Esophagus muscularis mucosa (tissue), 4 donors: ENCODE measurements at regions not wholly inside any gene's neighbourhood (a gene's known extent, or its start where the extent isn't known, plus 50 kb on each side); places are given as distances from the start of the nearest gene placed in this dataset.

Experiments
- DNase-seq: peaks from one replicate; pipeline ENCODE4 v3.0.0-alpha.2; 2017; ENCODE audit errors: extremely low spot score
- H3K27ac ChIP-seq, 4 donors: fragments of 200-600 bp; sonication (generic); replicated peaks in 1 of 4; 1 replicate in 3 of 4; 2 replicates in 1 of 4; pipeline ENCODE4 v1.5.1; 2016 to 2019; ENCODE audit warnings: mild to moderate bottlenecking in 1 of 4
- H3K27me3 ChIP-seq, 4 donors: fragments of 200-600 bp; sonication (generic); one replicate each; pipeline versions ENCODE4 v1.5.1 to v1.6.0; 2016 to 2019
- H3K36me3 ChIP-seq, 4 donors: fragments of 200-600 bp; sonication (generic); one replicate each; pipeline ENCODE4 v1.5.1; 2016 to 2019
- H3K4me1 ChIP-seq, 4 donors: fragments of 200-600 bp; sonication (generic); one replicate each; pipeline ENCODE4 v1.5.1; 2016 to 2019
- H3K4me3 ChIP-seq, 4 donors: fragments of 200-600 bp; sonication (generic); 1 replicate in 2 of 4; 2 replicates in 2 of 4; pipeline ENCODE4 v1.5.1; 2016 to 2019; ENCODE audit warnings: mild to moderate bottlenecking in 4 of 4, moderate library complexity in 1 of 4
- H3K9me3 ChIP-seq, 4 donors: fragments of 200-600 bp; sonication (generic); 1 replicate in 3 of 4; 2 replicates in 1 of 4; pipeline ENCODE4 v1.5.1; 2016 to 2019
- CTCF ChIP-seq, 3 experiments: fragments of 200-600 bp in 2 of 3; fragments of 450-650 bp in 1 of 3; sonication (generic) in 2 of 3; IDR thresholded peaks; one replicate each; pipeline ENCODE4 v1.5.1; 2017 to 2019; ENCODE audit warnings: antibody characterized with exemption in 3 of 3, mild to moderate bottlenecking in 2 of 3, moderate library complexity in 1 of 3
- EP300 ChIP-seq: sonication (generic); formaldehyde crosslinking; IDR thresholded peaks from one replicate; pipeline ENCODE4 v1.6.1; 2017; ENCODE audit warnings: antibody characterized with exemption
- POLR2A ChIP-seq: fragments of 450-650 bp; IDR thresholded peaks from one replicate; pipeline ENCODE4 v1.6.1; 2017; ENCODE audit warnings: antibody characterized with exemption, moderate library complexity, mild to moderate bottlenecking, low read depth
- POLR2AphosphoS5 ChIP-seq, 2 donors: sonication (generic); formaldehyde crosslinking; IDR thresholded peaks; one replicate each; pipeline ENCODE4 v1.6.1; 2017; ENCODE audit warnings: antibody characterized with exemption in 2 of 2
- WGBS: methylation state at CpG from one replicate; pipeline ENCODE4 v1.1.5; 2018; 5-methylcytosine and 5-hydroxymethylcytosine counted together
- intact Hi-C: fragments of 100-400 bp; cut with DNase I; formaldehyde crosslinking; loops from one replicate; pipeline ENCODE4 v1.15.1; 2023

DNA sequence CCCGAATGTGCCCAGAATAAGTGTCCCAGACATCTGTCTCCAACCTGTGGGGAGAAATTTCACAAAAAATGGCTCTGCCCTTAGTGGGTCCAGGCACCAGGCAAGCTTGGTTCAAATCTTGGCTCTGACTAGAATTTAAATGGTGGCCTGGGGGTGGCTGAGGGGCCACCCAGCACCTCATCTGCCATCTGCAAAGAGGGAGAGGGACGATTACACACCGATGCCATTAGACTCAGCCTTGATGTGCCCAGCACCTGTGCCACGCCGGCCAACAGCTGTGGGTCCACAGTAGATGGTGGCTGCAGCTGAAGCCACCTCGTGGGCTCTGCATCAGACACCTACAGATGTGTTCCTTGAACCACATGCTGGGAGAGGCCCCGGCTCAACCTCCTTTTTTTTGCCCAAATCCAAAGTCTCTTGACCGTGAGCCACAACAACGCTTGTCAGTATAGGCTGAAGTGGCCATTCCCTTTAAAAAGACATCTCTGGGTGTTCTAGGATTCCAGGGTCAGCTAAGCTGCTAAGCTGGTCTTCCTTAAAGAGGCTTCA lies 222.0 kb upstream of the RAB6C start:
- Histone ChIP-seq H3K4me3 (peak overlapping the region in 1 of 4 donors; percentile 44), H3K4me1 (peaks cover 0 to 22% (median 19%) of the 10 kb centered on the region in 4 donors), H3K27me3 (no peaks in the 10 kb centered on the region), H3K27ac (peak overlapping the region in 1 of 4 donors; percentile 53), H3K36me3 (no peaks in the 10 kb centered on the region), H3K9me3 (no peaks in the 10 kb centered on the region)
- DNase-seq, result no peak
- WGBS, result 89% methylated on average over 9 of the region's 9 CpGs
- intact Hi-C loops, result loop anchor here (10.0 kb wide), 1 partner anchor 167 kb away; no protein-coding TSS in a partner anchor
- TF ChIP-seq EP300 (no peak), POLR2A (no peak), POLR2AphosphoS5 (IDR thresholded peaks at IDR 0.05) (no peak), CTCF (IDR thresholded peaks at IDR 0.05) (no peak)

- Histone ChIP-seq H3K4me3 (peak overlapping the region; percentile 44 to 55 (median 49)), H3K4me1 (peaks cover 0 to 22% (median 19%) of the 10 kb centered on the region in 4 donors), H3K36me3 (no peaks in the 10 kb centered on the region), H3K27me3 (no peaks in the 10 kb centered on the region), H3K27ac (peak overlapping the region; percentile 34 to 62 (median 45)), H3K9me3 (no peaks in the 10 kb centered on the region)
- WGBS, result 21% methylated on average over 11 of the region's 15 CpGs
- no peak for DNase-seq
- TF ChIP-seq CTCF (IDR thresholded peaks at IDR 0.05), result peak in 1 of 3 experiments; percentile 4
- TF ChIP-seq POLR2AphosphoS5 (IDR thresholded peaks at IDR 0.05), result no peak
- intact Hi-C loops, result loop anchor here (10.0 kb wide), 1 partner anchor 167 kb away; no protein-coding TSS in a partner anchor
Measured at GRCh38 chr2:129757915-129758783, 221.3 kb upstream of the RAB6C start.

DNA sequence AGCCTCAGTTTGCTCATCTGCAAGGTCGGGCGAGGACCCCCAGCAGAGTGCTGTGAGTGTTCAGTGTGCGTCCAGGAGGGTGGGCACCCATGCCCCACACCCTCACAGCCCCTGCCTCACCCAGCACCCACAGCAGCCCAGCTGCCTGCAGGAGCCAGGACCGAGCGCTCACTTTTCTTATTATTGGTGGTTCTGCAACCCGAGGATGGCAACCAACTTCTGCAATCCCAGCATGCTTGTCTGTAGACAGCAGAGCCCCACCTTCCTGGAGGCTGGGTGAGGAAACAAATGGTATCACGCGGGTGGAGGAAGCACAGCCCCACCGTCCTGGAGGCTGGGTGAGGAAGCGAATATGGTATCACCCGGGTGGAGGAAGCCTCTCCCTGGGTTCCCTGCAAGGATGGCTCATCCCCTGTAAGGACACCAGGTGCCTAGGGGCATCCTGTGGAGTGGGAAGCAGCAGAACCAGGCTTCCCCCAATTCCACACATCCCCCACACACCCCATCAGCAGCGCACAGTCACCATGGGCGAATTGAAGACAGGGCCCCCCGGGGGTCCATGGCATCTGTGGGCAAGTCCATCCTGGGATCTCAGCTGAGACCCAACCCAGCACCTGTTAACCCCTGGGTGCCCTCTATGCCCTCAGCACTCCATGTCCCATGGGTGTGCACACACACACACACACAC lies 220.5 kb upstream of the RAB6C start:
- intact Hi-C loops, result loop anchor here (10.0 kb wide), 1 partner anchor 166 kb away; no protein-coding TSS in a partner anchor

GRCh38 chr2:129759472-129760010 lies 219.9 kb upstream of the RAB6C start:
- no peaks in the 10 kb centered on the region for H3K27me3 ChIP-seq
- no peak overlapping the region for H3K27ac ChIP-seq
- no peaks in the 10 kb centered on the region for H3K36me3 ChIP-seq
- H3K4me1 ChIP-seq, result peaks cover 0 to 22% (median 19%) of the 10 kb centered on the region in 4 donors
- TF ChIP-seq CTCF (IDR thresholded peaks at IDR 0.05), result no peak
- no peak for TF ChIP-seq EP300
- TF ChIP-seq POLR2AphosphoS5 (IDR thresholded peaks at IDR 0.05), result no peak
- TF ChIP-seq POLR2A, result no peak
- WGBS, result 97% methylated on average over 2 of the region's 2 CpGs
- intact Hi-C loops, result loop anchor here (10.0 kb wide), 1 partner anchor 165 kb away; no protein-coding TSS in a partner anchor
- no peaks in the 10 kb centered on the region for H3K9me3 ChIP-seq
- no peak for DNase-seq
- no peak overlapping the region for H3K4me3 ChIP-seq

More for the DNA sequence above, 220.5 kb upstream of the RAB6C start:
- H3K36me3 ChIP-seq, result no peaks in the 10 kb centered on the region
- no peak for DNase-seq
- H3K27me3 ChIP-seq, result no peaks in the 10 kb centered on the region
- WGBS, result 46% methylated on average over 8 of the region's 14 CpGs
- no peaks in the 10 kb centered on the region for H3K9me3 ChIP-seq
- peak overlapping the region; percentile 44 to 55 (median 49) for H3K4me3 ChIP-seq
- TF ChIP-seq EP300 (no peak), POLR2AphosphoS5 (IDR thresholded peaks at IDR 0.05) (no peak), POLR2A (no peak), CTCF (IDR thresholded peaks at IDR 0.05) (no peak)
- H3K27ac ChIP-seq, result peak overlapping the region; percentile 34 to 62 (median 45)
- peaks cover 0 to 22% (median 19%) of the 10 kb centered on the region in 4 donors for H3K4me1 ChIP-seq
